Neural progenitor cell (in vitro differentiated cells): ENCODE measurements at regions not wholly inside any gene's neighbourhood (a gene's known extent, or its start where the extent isn't known, plus 50 kb on each side); places are given as distances from the start of the nearest gene placed in this dataset.

Experiments
- CTCF ChIP-seq: fragments of 200-600 bp; sonication (generic); IDR thresholded peaks from 2 replicates; pipeline ENCODE4 v1.5.1; 2017; ENCODE audit warnings: antibody characterized with exemption, mild to moderate bottlenecking
- EZH2 ChIP-seq: fragments of 200-600 bp; sonication (generic); IDR thresholded peaks from 2 replicates; pipeline ENCODE4 v1.6.1; 2017; ENCODE audit warnings: antibody characterized with exemption, mild to moderate bottlenecking, moderate library complexity
- EZH2phosphoT487 ChIP-seq: fragments of 200-600 bp; sonication (generic); IDR thresholded peaks from 2 replicates; pipeline ENCODE4 v1.6.1; 2017; ENCODE audit warnings: antibody characterized with exemption

- TF ChIP-seq EZH2phosphoT487, result no peak
- TF ChIP-seq CTCF, result no peak
- TF ChIP-seq EZH2, result no peak
These were observed 113.4 kb upstream of the CNTLN start for GRCh38 chr9:17021387-17021970.
